ENCODE measurements at regions not wholly inside any gene's neighbourhood (a gene's known extent, or its start where the extent isn't known, plus 50 kb on each side); places are given as distances from the start of the nearest gene placed in this dataset.

DNA sequence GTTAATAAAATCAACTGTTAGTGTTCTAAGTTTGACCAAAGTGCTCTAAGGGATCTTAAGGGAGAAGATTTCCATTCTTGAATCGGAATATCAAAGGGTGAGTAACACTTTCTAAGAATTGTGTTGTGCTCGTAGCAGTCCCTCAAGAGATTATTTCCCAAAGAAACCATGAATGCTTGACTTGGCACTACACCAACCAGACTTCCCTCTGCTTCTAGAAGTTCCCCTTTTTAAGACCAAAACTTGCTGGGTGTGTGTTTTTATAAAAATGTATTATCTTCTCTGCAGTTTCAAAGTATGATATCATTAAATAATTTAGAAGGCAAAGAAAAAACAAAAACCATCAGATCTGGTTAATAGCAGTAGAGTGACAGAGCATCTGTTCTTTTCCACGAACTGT, 522.0 kb upstream of the FAM98A start:
- no peaks in the 10 kb centered on the region for H3K27me3 Mint-ChIP-seq (ENCODE audit: low read depth in 3 of 3)
- no peaks in the 10 kb centered on the region for H3K36me3 Mint-ChIP-seq
- H3K9me3 Mint-ChIP-seq, result peaks cover 0 to 5% (median 2%) of the 10 kb centered on the region in 7 donors
- no peaks in the 10 kb centered on the region for H3K4me1 ChIP-seq (ENCODE audit: control insufficient read depth in 1 of 2, insufficient read depth in 2 of 2, low read length in 2 of 2)
- H3K4me3 ChIP-seq (replicated peaks in 1 of 3; ENCODE audit: low read depth in 2 of 3, low read length in 3 of 3), result no peak overlapping the region
- no peaks in the 10 kb centered on the region for H3K4me1 Mint-ChIP-seq
- no peak for DNase-seq
- H3K27ac Mint-ChIP-seq, result no peak overlapping the region
- H3K4me2 ChIP-seq (replicated peaks; ENCODE audit: extremely low read depth, low read length, poor library complexity, severe bottlenecking), result no peak overlapping the region
- TF ChIP-seq CTCF (IDR thresholded peaks at IDR 0.05), result no peak
- WGBS (ENCODE audit: insufficient coverage), result no CpG with 5 or more reads among the region's 3 CpGs
- no peak overlapping the region for H3K4me3 Mint-ChIP-seq
- no peaks in the 10 kb centered on the region for H3K36me3 ChIP-seq (replicated peaks in 1 of 2; ENCODE audit: control insufficient read depth in 1 of 2, insufficient read depth in 2 of 2, low read length in 2 of 2)
- H3K27ac ChIP-seq (ENCODE audit: low read depth in 1 of 2, low read length in 2 of 2), result no peak overlapping the region
- intact Hi-C loops (cut with micrococcal nuclease), result no loop called here
- no peaks in the 10 kb centered on the region for H4K20me1 ChIP-seq (ENCODE audit: insufficient read depth, low read length)
- H3K9ac ChIP-seq (ENCODE audit: insufficient read depth, low read length, poor library complexity, severe bottlenecking), result no peak overlapping the region
- no peaks in the 10 kb centered on the region for H3K9me3 ChIP-seq (replicated peaks in 1 of 2; ENCODE audit: control insufficient read depth in 1 of 2, insufficient read depth in 1 of 2, low read length in 2 of 2)
- no peaks in the 10 kb centered on the region for H3K79me2 ChIP-seq (ENCODE audit: insufficient read depth, low read length)
- no peak overlapping the region for H2AFZ ChIP-seq (ENCODE audit: insufficient read depth, low read depth, low read length, poor library complexity, severe bottlenecking)
- H3K27me3 ChIP-seq (ENCODE audit: control insufficient read depth in 2 of 2, insufficient read depth in 2 of 2, low read length in 2 of 2), result no peaks in the 10 kb centered on the region

- no CpG with 5 or more reads among the region's 1 CpG for WGBS (ENCODE audit: insufficient coverage)
- H3K36me3 ChIP-seq (replicated peaks in 1 of 2; ENCODE audit: control insufficient read depth in 1 of 2, insufficient read depth in 2 of 2, low read length in 2 of 2), result no peaks in the 10 kb centered on the region
- Mint-ChIP-seq H3K4me3 (no peak overlapping the region), H3K4me1 (no peaks in the 10 kb centered on the region), H3K27me3 (ENCODE audit: low read depth in 3 of 3) (peaks cover 0 to 3% (median 2%) of the 10 kb centered on the region in 3 donors), H3K9me3 (peaks cover 0 to 3% (median 0%) of the 10 kb centered on the region in 7 donors), H3K36me3 (no peaks in the 10 kb centered on the region), H3K27ac (no peak overlapping the region)
- TF ChIP-seq CTCF (IDR thresholded peaks at IDR 0.05), result no peak
- no peak overlapping the region for H3K4me3 ChIP-seq (replicated peaks in 1 of 3; ENCODE audit: low read depth in 2 of 3, low read length in 3 of 3)
- no peak for DNase-seq
- H3K27me3 ChIP-seq (ENCODE audit: control insufficient read depth in 2 of 2, insufficient read depth in 2 of 2, low read length in 2 of 2), result no peaks in the 10 kb centered on the region
- intact Hi-C loops (cut with micrococcal nuclease), result no loop called here
- no peaks in the 10 kb centered on the region for H3K4me1 ChIP-seq (ENCODE audit: control insufficient read depth in 1 of 2, insufficient read depth in 2 of 2, low read length in 2 of 2)
- no peak overlapping the region for H3K9ac ChIP-seq (ENCODE audit: insufficient read depth, low read length, poor library complexity, severe bottlenecking)
- no peak overlapping the region for H3K4me2 ChIP-seq (replicated peaks; ENCODE audit: extremely low read depth, low read length, poor library complexity, severe bottlenecking)
- no peak overlapping the region for H2AFZ ChIP-seq (ENCODE audit: insufficient read depth, low read depth, low read length, poor library complexity, severe bottlenecking)
- H3K9me3 ChIP-seq (replicated peaks in 1 of 2; ENCODE audit: control insufficient read depth in 1 of 2, insufficient read depth in 1 of 2, low read length in 2 of 2), result no peaks in the 10 kb centered on the region
- H3K79me2 ChIP-seq (ENCODE audit: insufficient read depth, low read length), result no peaks in the 10 kb centered on the region
- no peak overlapping the region for H3K27ac ChIP-seq (ENCODE audit: low read depth in 1 of 2, low read length in 2 of 2)
- no peaks in the 10 kb centered on the region for H4K20me1 ChIP-seq (ENCODE audit: insufficient read depth, low read length)
These were observed 516.0 kb upstream of the FAM98A start for GRCh38 chr2:34115076-34115475.

Measured in CD14-positive monocyte (primary cell).